ENCODE measurements at regions not wholly inside any gene's neighbourhood (a gene's known extent, or its start where the extent isn't known, plus 50 kb on each side); places are given as distances from the start of the nearest gene placed in this dataset.
"Not testable (repeated sequence)": the region's sequence is repeated elsewhere in the genome, so short reads cannot be mapped to it uniquely, and the experiment has no call there.

DNA sequence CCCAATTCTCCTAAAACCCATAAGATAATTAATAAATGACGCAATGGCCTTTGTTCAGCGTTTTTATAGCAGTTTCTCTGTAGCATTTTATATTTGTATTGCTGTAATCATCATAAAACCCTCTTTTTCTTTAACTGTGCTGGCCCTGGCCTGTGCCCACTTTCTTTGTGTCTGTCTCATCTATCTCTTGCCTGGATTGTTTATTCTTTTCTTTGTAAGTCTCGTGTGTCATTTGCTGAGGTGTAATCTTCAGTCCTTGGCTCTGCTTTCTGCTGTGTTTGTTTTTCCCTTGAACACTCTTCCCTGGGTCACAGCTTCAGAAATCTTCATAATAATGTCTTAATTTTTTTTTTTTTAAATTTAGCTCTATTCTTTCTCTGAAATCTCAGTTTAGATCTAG lies 525.8 kb upstream of the LINC00305 start:
- no peaks in the 10 kb centered on the region for H3K79me2 ChIP-seq (ENCODE audit: insufficient read depth, low read length)
- no peak overlapping the region for H3K4me2 ChIP-seq (ENCODE audit: low read depth, low read length, poor library complexity, severe bottlenecking)
- H3K27me3 ChIP-seq (ENCODE audit: low read length): no peaks in the 10 kb centered on the region
- no peaks in the 10 kb centered on the region for H4K20me1 ChIP-seq (ENCODE audit: low read depth, low read length)
- H2AFZ ChIP-seq (ENCODE audit: low read depth, low read length, severe bottlenecking): no peak overlapping the region
- H3K36me3 ChIP-seq (ENCODE audit: low read length): no peaks in the 10 kb centered on the region
- no peaks in the 10 kb centered on the region for H3F3A ChIP-seq (ENCODE audit: insufficient read depth)
- TF ChIP-seq EZH2phosphoT487 (conservative IDR thresholded peaks at IDR 0.05; ENCODE audit: low read length) (no peak), CTCF (IDR thresholded peaks at IDR 0.05; ENCODE audit: insufficient read depth, low read length, poor library complexity, severe bottlenecking) (no peak)
- no peaks in the 10 kb centered on the region for H3K9me2 ChIP-seq (replicated peaks; ENCODE audit: insufficient read depth, low read length)
- H3K9me3 ChIP-seq (ENCODE audit: insufficient read depth, low read length): no peaks in the 10 kb centered on the region
- no peak overlapping the region for H3K9ac ChIP-seq (ENCODE audit: low read length)
- no peak overlapping the region for H3K4me3 ChIP-seq (ENCODE audit: insufficient read depth, low read length, poor library complexity, severe bottlenecking)
- no peak overlapping the region for H3K27ac ChIP-seq (ENCODE audit: low read depth, low read length)

- not testable (repeated sequence) for H3K4me2 ChIP-seq (ENCODE audit: low read depth, low read length, poor library complexity, severe bottlenecking); H4K20me1 ChIP-seq (ENCODE audit: low read depth, low read length); H3K9ac ChIP-seq (ENCODE audit: low read length); H3K9me2 ChIP-seq (replicated peaks; ENCODE audit: insufficient read depth, low read length); H3K27ac ChIP-seq (ENCODE audit: low read depth, low read length); H3K4me3 ChIP-seq (ENCODE audit: insufficient read depth, low read length, poor library complexity, severe bottlenecking); H2AFZ ChIP-seq (ENCODE audit: low read depth, low read length, severe bottlenecking); H3K36me3 ChIP-seq (ENCODE audit: low read length); H3F3A ChIP-seq (ENCODE audit: insufficient read depth); H3K79me2 ChIP-seq (ENCODE audit: insufficient read depth, low read length); H3K27me3 ChIP-seq (ENCODE audit: low read length); H3K9me3 ChIP-seq (ENCODE audit: insufficient read depth, low read length)
Observed at GRCh38 chr18:64671293-64671692, 522.4 kb upstream of the LINC00305 start.

DNA sequence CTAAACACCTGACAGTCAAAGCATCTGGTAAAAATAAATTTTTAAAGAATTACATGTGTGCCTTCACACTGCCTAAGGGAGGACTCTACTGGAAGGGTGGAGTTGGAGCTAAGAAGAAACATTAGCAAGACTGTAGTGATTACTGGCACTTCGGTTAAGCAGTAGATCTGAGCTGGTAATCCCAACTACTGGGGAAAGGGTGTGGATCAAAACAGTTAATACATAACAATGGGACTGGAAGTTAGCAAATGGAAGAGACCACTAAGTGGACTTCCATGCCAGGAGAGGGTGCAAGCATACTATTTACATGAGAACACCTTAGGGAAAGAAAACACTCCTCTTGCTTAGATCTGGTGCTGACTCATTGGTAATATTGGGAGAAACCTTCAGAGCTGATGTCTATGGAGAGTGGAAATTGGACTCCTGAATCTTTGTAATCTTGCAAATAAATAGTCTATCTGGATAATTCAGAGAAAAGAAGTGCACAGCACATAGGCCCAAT lies 519.6 kb upstream of the LINC00305 start:
- H3F3A ChIP-seq (ENCODE audit: insufficient read depth): no peaks in the 10 kb centered on the region
- H3K4me2 ChIP-seq (ENCODE audit: low read depth, low read length, poor library complexity, severe bottlenecking): no peak overlapping the region
- no peaks in the 10 kb centered on the region for H4K20me1 ChIP-seq (ENCODE audit: low read depth, low read length)
- no peak overlapping the region for H3K4me3 ChIP-seq (ENCODE audit: insufficient read depth, low read length, poor library complexity, severe bottlenecking)
- TF ChIP-seq EZH2phosphoT487 (conservative IDR thresholded peaks at IDR 0.05; ENCODE audit: low read length) (no peak), CTCF (IDR thresholded peaks at IDR 0.05; ENCODE audit: insufficient read depth, low read length, poor library complexity, severe bottlenecking) (no peak)
- no peaks in the 10 kb centered on the region for H3K27me3 ChIP-seq (ENCODE audit: low read length)
- H3K79me2 ChIP-seq (ENCODE audit: insufficient read depth, low read length): no peaks in the 10 kb centered on the region
- no peaks in the 10 kb centered on the region for H3K36me3 ChIP-seq (ENCODE audit: low read length)
- no peak overlapping the region for H3K9ac ChIP-seq (ENCODE audit: low read length)
- H3K9me3 ChIP-seq (ENCODE audit: insufficient read depth, low read length): 0 out of 2 replicates have a peak, but pooled peaks cover 4% of the 10 kb centered on the region
- no peak overlapping the region for H2AFZ ChIP-seq (ENCODE audit: low read depth, low read length, severe bottlenecking)
- H3K27ac ChIP-seq (ENCODE audit: low read depth, low read length): no peak overlapping the region
- H3K9me2 ChIP-seq (replicated peaks; ENCODE audit: insufficient read depth, low read length): no peaks in the 10 kb centered on the region

GRCh38 chr18:64663086-64663485 lies 514.2 kb upstream of the LINC00305 start:
- Histone ChIP-seq H3K4me2 (ENCODE audit: low read depth, low read length, poor library complexity, severe bottlenecking) (no peak overlapping the region), H3K9me3 (ENCODE audit: insufficient read depth, low read length) (0 out of 2 replicates have a peak, but pooled peaks cover 4% of the 10 kb centered on the region), H3K79me2 (ENCODE audit: insufficient read depth, low read length) (no peaks in the 10 kb centered on the region), H3K27ac (ENCODE audit: low read depth, low read length) (no peak overlapping the region), H3K9ac (ENCODE audit: low read length) (no peak overlapping the region), H3K4me3 (ENCODE audit: insufficient read depth, low read length, poor library complexity, severe bottlenecking) (no peak overlapping the region), H3F3A (ENCODE audit: insufficient read depth) (no peaks in the 10 kb centered on the region), H2AFZ (ENCODE audit: low read depth, low read length, severe bottlenecking) (no peak overlapping the region), H3K9me2 (replicated peaks; ENCODE audit: insufficient read depth, low read length) (no peaks in the 10 kb centered on the region), H3K27me3 (ENCODE audit: low read length) (no peaks in the 10 kb centered on the region), H3K36me3 (ENCODE audit: low read length) (no peaks in the 10 kb centered on the region), H4K20me1 (ENCODE audit: low read depth, low read length) (no peaks in the 10 kb centered on the region)
- TF ChIP-seq CTCF (IDR thresholded peaks at IDR 0.05; ENCODE audit: insufficient read depth, low read length, poor library complexity, severe bottlenecking) (no peak), EZH2phosphoT487 (conservative IDR thresholded peaks at IDR 0.05; ENCODE audit: low read length) (no peak)

Data from SU-DHL-6 (cell line).